HCT116 (cell line): ENCODE measurements at regions not wholly inside any gene's neighbourhood (a gene's known extent, or its start where the extent isn't known, plus 50 kb on each side); places are given as distances from the start of the nearest gene placed in this dataset.

ENCODE experiments used
- ATAC-seq: fragments of 200-7000 bp; cut with Tn5 transposase; 2 replicates; pipeline ENCODE4 v1.9.1; 2020; ENCODE audit warnings: mild to moderate bottlenecking, moderate library complexity
- BruUV-seq: library from RNA; stranded (reverse); fragments of 400-500 nt; replicated peaks from 2 replicates; lab custom pipeline; 2021; lab: Mats Ljungman, UMichigan
- CTCF ChIA-PET: fragments of 300-600 bp; sonication (Branson Sonifier 250); formaldehyde crosslinking; loops from one replicate; lab custom pipeline; 2021; ENCODE audit warnings: antibody characterized with exemption; lab: Charles Lee
- POLR2A ChIA-PET: fragments of 300-600, 350-600 bp; sonication (Branson Sonifier 250); formaldehyde crosslinking; loops from one replicate; lab custom pipeline; 2021; ENCODE audit warnings: antibody characterized with exemption; lab: Charles Lee
- RAD21 ChIA-PET, 2 experiments: fragments of 300-600 bp; sonication (Branson Sonifier 250); formaldehyde crosslinking; loops; one replicate each; lab custom pipeline; 2023; ENCODE audit warnings: low total read pairs in 2 of 2; ENCODE audit not compliant: uncharacterized antibody in 2 of 2, unreplicated experiment in 2 of 2, low non-redundant PET in 1 of 2; lab: Charles Lee
- DNase-seq: peaks from one replicate; pipeline ENCODE4 v3.0.0-alpha.2; 2010; ENCODE audit warnings: low read depth, low spot score
- H2AFZ ChIP-seq: fragments of 200-600 bp; shearing (Covaris generic), sonication (generic); 2 replicates; pipeline ENCODE4 v1.6.1; 2017; ENCODE audit warnings: low read depth, mixed run types, mixed read lengths, antibody characterized with exemption, low read length; ENCODE audit not compliant: poor library complexity, severe bottlenecking
- H3K27ac ChIP-seq: 2 replicates; pipeline ENCODE4 v1.5.1; 2012; ENCODE audit warnings: low read depth, low read length
- H3K27me3 ChIP-seq: fragments of 200-600 bp; sonication (generic); 2 replicates; pipeline ENCODE4 v1.6.1; 2016; ENCODE audit warnings: mixed run types, low read length, mixed read lengths; ENCODE audit not compliant: insufficient read depth
- H3K36me3 ChIP-seq, 2 experiments: fragments of 200-500 bp in 1 of 2; fragments of 200-600 bp in 1 of 2; sonication (Bioruptor generic) in 1 of 2; sonication (generic) in 1 of 2; 2 replicates each; pipeline versions ENCODE4 v1.5.1 to v1.6.1; 2014 to 2016; ENCODE audit warnings: low read length in 2 of 2, inconsistent platforms in 1 of 2, mixed read lengths in 1 of 2, mixed run types in 1 of 2; ENCODE audit not compliant: insufficient read depth in 2 of 2, control insufficient read depth in 1 of 2
- H3K4me1 ChIP-seq, 2 experiments: fragments of 200-600 bp in 1 of 2; sonication (generic) in 1 of 2; 2 replicates each; pipeline versions ENCODE4 v1.5.1 to v1.6.1; 2012 to 2017; ENCODE audit warnings: low read length in 2 of 2, inconsistent platforms in 1 of 2, mild to moderate bottlenecking in 1 of 2, mixed read lengths in 1 of 2, mixed run types in 1 of 2, moderate library complexity in 1 of 2; ENCODE audit not compliant: insufficient read depth in 2 of 2, control insufficient read depth in 1 of 2
- H3K4me2 ChIP-seq: fragments of 200-600 bp; sonication (generic); 2 replicates; pipeline ENCODE4 v1.6.1; 2017; ENCODE audit warnings: mixed run types, low read length, mixed read lengths
- H3K4me3 ChIP-seq, 2 experiments: fragments of 200-600 bp in 1 of 2; sonication (generic) in 1 of 2; replicated peaks in 1 of 2; 2 replicates each; pipeline ENCODE4 v1.5.1; 2011 to 2016; ENCODE audit warnings: low read length in 2 of 2, control low read depth in 1 of 2, low read depth in 1 of 2, mild to moderate bottlenecking in 1 of 2, mixed read lengths in 1 of 2, mixed run types in 1 of 2
- H3K79me2 ChIP-seq: fragments of 200-600 bp; sonication (generic); 2 replicates; pipeline ENCODE4 v1.6.1; 2017; ENCODE audit warnings: mild to moderate bottlenecking, mixed run types, low read length, moderate library complexity, mixed read lengths; ENCODE audit not compliant: insufficient read depth
- H3K9ac ChIP-seq: fragments of 200-600 bp; sonication (generic); 2 replicates; pipeline ENCODE4 v1.6.1; 2016; ENCODE audit warnings: low read length, mixed read lengths
- H3K9me2 ChIP-seq: fragments of 200-600 bp; sonication (generic), shearing (Covaris generic); 2 replicates; pipeline ENCODE4 v1.6.1; 2017; ENCODE audit warnings: mixed run types, mild to moderate bottlenecking, moderate library complexity; ENCODE audit not compliant: insufficient read depth
- H3K9me3 ChIP-seq, 2 experiments: fragments of 200-500 bp in 1 of 2; fragments of 200-600 bp in 1 of 2; sonication (Bioruptor generic) in 1 of 2; sonication (generic) in 1 of 2; 2 replicates each; pipeline ENCODE4 v1.6.1; 2014 to 2017; ENCODE audit warnings: low read length in 2 of 2, mixed read lengths in 2 of 2, inconsistent platforms in 1 of 2, low read depth in 1 of 2, mild to moderate bottlenecking in 1 of 2, mixed run types in 1 of 2, moderate library complexity in 1 of 2; ENCODE audit not compliant: control insufficient read depth in 1 of 2, insufficient read depth in 1 of 2
- H4K20me1 ChIP-seq: fragments of 200-600 bp; sonication (generic), shearing (Covaris generic); 2 replicates; pipeline ENCODE4 v1.6.1; 2017; ENCODE audit warnings: mixed run types, mild to moderate bottlenecking, moderate library complexity; ENCODE audit not compliant: insufficient read depth
- CEBPB ChIP-seq: IDR thresholded peaks from 2 replicates; pipeline ENCODE4 v1.6.1; 2012; ENCODE audit warnings: low read depth
- CTCF ChIP-seq, 3 experiments: fragments of 200-600 bp in 1 of 3; sonication (generic) in 1 of 3; IDR thresholded peaks in 2 of 3; conservative IDR thresholded peaks in 1 of 3; 2 replicates each; pipeline ENCODE4 v1.5.1; 2012 to 2017; ENCODE audit warnings: low read depth in 2 of 3, low read length in 2 of 3, antibody characterized with exemption in 1 of 3, borderline replicate concordance in 1 of 3, control low read depth in 1 of 3, mild to moderate bottlenecking in 1 of 3, mixed read lengths in 1 of 3, mixed run types in 1 of 3, moderate library complexity in 1 of 3; ENCODE audit not compliant: insufficient read depth in 1 of 3
- EGR1 ChIP-seq: IDR thresholded peaks from 2 replicates; pipeline ENCODE4 v1.6.1; 2012; ENCODE audit warnings: low read depth
- ELF1 ChIP-seq: IDR thresholded peaks from 2 replicates; pipeline ENCODE4 v1.6.1; 2012; ENCODE audit warnings: low read depth, borderline replicate concordance
- EZH2 ChIP-seq: fragments of 200-600 bp; sonication (generic); IDR thresholded peaks from 2 replicates; pipeline ENCODE4 v1.6.1; 2017; ENCODE audit warnings: antibody characterized with exemption, mixed run types
- EZH2phosphoT487 ChIP-seq: fragments of 200-600 bp; IDR thresholded peaks from 2 replicates; pipeline ENCODE4 v1.6.1; 2018; ENCODE audit warnings: antibody characterized with exemption, borderline replicate concordance
- FOSL1 ChIP-seq: IDR thresholded peaks from 2 replicates; pipeline ENCODE4 v1.6.1; 2012; ENCODE audit warnings: low read depth
- JUND ChIP-seq: IDR thresholded peaks from 2 replicates; pipeline ENCODE4 v1.6.1; 2012
- POLR2AphosphoS5 ChIP-seq: IDR thresholded peaks from 2 replicates; pipeline ENCODE4 v1.6.1; 2011; ENCODE audit warnings: mild to moderate bottlenecking, low read depth, low read length, moderate library complexity
- RAD21 ChIP-seq: IDR thresholded peaks from 2 replicates; pipeline ENCODE4 v1.6.1; 2012; ENCODE audit warnings: low read depth, mild to moderate bottlenecking
- SIN3A ChIP-seq: IDR thresholded peaks from 2 replicates; pipeline ENCODE4 v1.6.1; 2012; ENCODE audit warnings: low read depth
- SP1 ChIP-seq: IDR thresholded peaks from 2 replicates; pipeline ENCODE4 v1.6.1; 2012; ENCODE audit warnings: low read depth
- YY1 ChIP-seq: IDR thresholded peaks from 2 replicates; pipeline ENCODE4 v1.6.1; 2011; ENCODE audit warnings: low read length, low read depth, moderate library complexity, mild to moderate bottlenecking; ENCODE audit not compliant: insufficient replicate concordance; ENCODE audit errors: extremely low read depth
- ZNF274 ChIP-seq: fragments of 200-500 bp; sonication (Bioruptor generic); IDR thresholded peaks from 2 replicates; pipeline ENCODE4 v1.6.1; 2014; ENCODE audit warnings: mild to moderate bottlenecking, low read depth, low read length, inconsistent platforms
- intact Hi-C: fragments of 100-400 bp; cut with micrococcal nuclease; formaldehyde crosslinking; loops from 2 replicates; pipeline ENCODE4 v1.10.0; 2022

GRCh38 chr13:97866751-97867150 is 86.7 kb upstream of the IPO5 start:
- TF ChIP-seq ELF1 (no peak), JUND (no peak), EZH2phosphoT487 (no peak), SP1 (no peak), RAD21 (no peak), ZNF274 (no peak), EZH2 (no peak), SIN3A (no peak), EGR1 (no peak), YY1 (no peak), CEBPB (no peak), FOSL1 (no peak), POLR2AphosphoS5 (no peak), CTCF (IDR thresholded peaks at IDR 0.05 in 2 of 3, conservative IDR thresholded peaks at IDR 0.05 in 1 of 3; ENCODE audit: borderline replicate concordance in 1 of 3, insufficient read depth in 1 of 3, low read depth in 2 of 3, low read length in 2 of 3) (no peak)
- TF ChIP-seq, all 23 proteins: peak for 0
- ATAC-seq (no peak), DNase-seq (no peak)
- BruUV-seq = no TSS peak
- no peak overlapping the region for H3K4me3 ChIP-seq
- intact Hi-C loops = no loop called here
- CTCF ChIA-PET = no interaction called here
- no peaks in the 10 kb centered on the region for H3K36me3 ChIP-seq
- H3K9ac ChIP-seq = no peak overlapping the region
- RAD21 ChIA-PET = no interaction called here
- no peak overlapping the region for H2AFZ ChIP-seq
- H3K27ac ChIP-seq = no peak overlapping the region
- no peaks in the 10 kb centered on the region for H3K9me2 ChIP-seq
- no peaks in the 10 kb centered on the region for H3K9me3 ChIP-seq
- H3K4me2 ChIP-seq = no peak overlapping the region
- POLR2A ChIA-PET = no interaction called here
- H3K79me2 ChIP-seq = no peaks in the 10 kb centered on the region
- H3K4me1 ChIP-seq = no peaks in the 10 kb centered on the region
- H4K20me1 ChIP-seq = no peaks in the 10 kb centered on the region
- no peaks in the 10 kb centered on the region; the same call in 1 of the 2 replicates for H3K27me3 ChIP-seq
